Colon (tissue), 2 donors: ENCODE measurements at regions not wholly inside any gene's neighbourhood (a gene's known extent, or its start where the extent isn't known, plus 50 kb on each side); places are given as distances from the start of the nearest gene placed in this dataset.

ENCODE experiments used
- FAIRE-seq: peaks from 2 replicates; lab custom pipeline; 2012; peaks lifted over from hg19 to GRCh38; lab: Jason Lieb, UNC
- donor health status: control.
- donor health status: control.

- FAIRE-seq, result no peak
Measured at GRCh38 chr13:78426183-78426582, 177.2 kb downstream of the POU4F1 start.

DNA sequence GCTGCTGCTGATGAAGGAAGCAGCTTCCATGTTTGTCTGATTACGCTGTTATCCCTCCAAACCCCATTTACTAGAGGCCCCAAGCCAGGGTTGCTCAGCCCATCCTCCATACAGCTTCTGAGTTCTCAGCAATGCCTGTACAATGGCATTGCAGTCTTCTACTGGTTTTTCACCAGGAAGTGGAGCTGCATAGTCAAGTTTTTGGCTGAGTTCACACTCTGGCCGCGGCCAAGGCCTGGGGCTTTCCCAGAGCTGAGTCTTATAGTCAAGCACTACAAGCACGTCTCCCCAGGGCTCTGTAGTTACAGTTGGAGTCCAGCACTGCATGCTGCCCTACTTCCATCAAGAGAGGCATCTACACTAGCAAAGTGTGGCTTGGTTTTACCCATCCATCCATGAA lies 182.5 kb downstream of the POU4F1 start:
- no peak for FAIRE-seq

- no peak for FAIRE-seq
Measured at GRCh38 chr13:78413887-78414553, 189.3 kb downstream of the POU4F1 start.

DNA sequence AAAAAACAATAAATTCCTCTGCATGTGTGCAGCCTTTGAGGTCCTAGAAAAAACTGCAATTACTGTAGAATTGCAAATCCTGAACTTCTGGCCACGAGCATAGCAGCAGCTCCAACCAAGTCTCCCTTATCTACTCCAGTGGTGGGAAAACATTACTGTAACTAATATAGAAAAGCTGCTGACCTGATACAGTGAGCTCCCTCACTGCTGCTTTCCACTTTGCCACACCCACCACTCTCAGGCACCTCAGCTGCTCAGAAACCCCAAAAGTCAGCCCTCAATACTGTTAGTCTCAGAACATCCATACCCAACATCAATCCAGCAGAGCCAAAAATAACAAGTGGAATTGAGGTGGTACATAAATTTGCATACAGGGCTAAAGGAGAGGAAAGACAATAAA lies 192.5 kb downstream of the POU4F1 start:
- FAIRE-seq, result no peak

GRCh38 chr13:78410164-78410563 lies 193.2 kb downstream of the POU4F1 start:
- no peak for FAIRE-seq

DNA sequence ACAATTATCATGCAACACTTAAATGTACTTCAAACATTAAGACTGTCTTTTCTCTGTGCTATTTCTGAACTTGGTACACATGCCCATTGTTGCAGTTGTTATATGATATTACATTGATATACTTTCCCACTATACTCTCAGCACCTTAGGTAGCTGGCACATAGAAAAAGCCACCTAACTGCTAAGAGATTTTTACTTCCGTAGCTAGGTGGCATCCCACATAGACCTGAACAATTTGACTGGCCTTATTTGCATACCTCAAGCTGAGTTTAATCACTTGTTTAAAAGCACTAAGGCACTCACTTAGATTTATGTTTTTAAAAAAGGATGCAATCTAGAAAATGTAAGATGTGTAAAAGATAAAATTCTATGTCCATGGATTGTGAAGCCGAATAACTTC lies 194.2 kb downstream of the POU4F1 start:
- FAIRE-seq, result no peak

- FAIRE-seq, result no peak
Measured at GRCh38 chr13:78404846-78405360, 198.4 kb downstream of the POU4F1 start.

DNA sequence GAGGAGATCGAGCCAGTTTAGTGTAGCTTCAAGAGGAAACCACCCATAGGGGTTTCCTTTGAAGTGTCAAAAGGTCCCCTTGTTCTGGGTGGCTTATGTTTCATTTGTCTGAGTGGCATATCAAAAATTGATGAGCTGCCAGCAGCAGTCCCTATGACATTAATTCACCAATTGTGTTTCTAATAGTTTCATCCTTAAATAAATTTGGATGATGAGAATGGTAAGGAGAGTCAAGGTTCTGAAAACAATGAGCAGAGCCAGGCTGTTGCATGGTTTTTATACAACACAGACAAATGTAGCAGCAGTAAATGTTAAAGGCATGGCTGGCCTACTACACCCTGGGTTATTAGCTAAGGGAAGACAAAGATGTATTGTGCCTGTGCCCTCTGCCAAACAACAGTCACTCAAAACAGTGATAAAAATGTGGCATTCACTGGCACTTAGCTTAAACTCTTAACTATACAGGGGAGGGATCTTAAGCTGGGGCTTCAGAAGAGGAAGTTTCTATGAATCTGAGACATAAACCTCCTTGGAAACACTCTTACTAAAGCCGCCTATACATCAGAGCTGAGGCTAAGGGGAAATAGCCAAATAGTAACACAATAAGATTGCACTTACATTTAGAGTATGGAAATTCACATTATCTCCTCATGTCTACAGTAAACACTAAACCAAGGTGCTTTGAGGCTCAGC lies 200.5 kb downstream of the POU4F1 start:
- no peak for FAIRE-seq

DNA sequence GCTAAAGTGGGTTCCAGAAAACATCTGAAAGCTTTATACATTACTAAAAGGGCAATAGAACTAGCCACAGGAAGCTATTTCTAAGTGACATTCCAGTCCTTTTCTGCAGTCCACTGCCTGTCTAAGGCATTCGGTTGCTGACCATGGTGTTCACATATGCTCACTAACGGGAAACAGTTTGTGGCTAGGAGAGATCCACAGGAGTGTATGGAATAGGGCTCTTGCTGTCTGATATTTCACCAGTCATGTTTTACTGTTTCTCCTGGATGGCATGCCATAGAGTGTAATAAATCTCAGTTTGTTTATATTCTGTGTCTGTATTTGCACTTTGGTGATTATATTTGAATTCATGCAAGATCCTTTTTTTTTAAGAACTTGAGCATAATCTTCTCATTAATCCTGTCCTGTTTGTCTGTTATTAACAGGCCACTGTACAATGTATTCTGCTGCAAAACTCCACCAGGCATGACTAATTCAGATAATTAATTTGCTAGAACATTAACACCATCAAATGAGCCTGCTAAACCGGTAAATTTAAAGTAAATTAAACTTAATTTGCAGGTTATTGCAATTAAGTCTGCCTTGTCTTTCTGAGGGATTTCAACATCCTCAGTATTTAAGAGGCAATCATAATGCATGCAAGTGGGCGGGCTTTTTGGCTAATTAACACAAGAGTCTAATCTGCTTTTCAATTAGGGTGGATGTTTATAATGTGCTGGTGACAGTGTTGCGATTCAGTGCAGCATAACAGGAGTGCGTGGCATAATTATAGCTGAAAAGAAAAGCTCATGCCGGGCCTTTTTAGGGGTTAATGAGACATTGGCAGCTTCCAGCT lies 201.3 kb downstream of the POU4F1 start:
- no peak for FAIRE-seq

GRCh38 chr13:78398743-78399410 lies 204.5 kb downstream of the POU4F1 start:
- no peak for FAIRE-seq

DNA sequence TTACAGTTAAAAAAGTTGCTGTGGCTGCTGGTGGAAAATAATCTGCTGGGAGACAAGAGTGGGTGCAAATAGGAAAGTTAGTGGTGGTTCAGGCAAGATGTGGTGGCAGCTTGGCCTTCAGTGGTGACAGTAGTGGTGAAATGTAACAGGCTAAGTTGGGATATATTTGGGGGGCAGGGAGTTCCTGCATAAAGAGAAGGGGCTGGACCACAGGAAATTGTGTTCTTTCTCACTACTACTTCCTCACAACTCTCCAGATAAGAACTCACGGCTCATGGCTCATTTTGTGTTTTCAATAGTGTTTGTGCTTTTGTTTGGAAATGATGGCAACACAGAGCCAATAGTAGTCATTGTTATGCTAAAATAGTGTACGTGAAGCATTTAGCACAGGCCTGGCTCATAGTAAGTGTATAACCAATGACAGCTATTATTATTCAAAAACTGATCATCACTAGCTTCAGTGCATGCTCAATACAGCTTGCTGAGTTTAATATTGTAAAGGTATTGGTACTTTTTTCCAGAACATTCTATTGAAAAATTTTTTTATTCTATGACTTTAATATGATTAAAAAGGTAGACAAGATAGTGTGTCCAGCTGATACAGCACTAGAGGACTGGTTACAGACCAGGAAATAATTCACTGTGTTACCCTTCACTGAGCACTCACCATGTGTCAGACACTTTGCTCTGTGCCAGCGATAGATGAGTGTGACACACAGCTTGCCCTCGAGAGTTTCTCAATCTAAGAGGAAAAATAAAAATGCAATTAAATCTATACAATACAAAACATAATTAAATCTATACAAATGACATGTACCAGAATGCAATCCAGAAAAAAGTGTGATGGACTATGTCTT lies 209.8 kb downstream of the POU4F1 start:
- FAIRE-seq, result no peak

DNA sequence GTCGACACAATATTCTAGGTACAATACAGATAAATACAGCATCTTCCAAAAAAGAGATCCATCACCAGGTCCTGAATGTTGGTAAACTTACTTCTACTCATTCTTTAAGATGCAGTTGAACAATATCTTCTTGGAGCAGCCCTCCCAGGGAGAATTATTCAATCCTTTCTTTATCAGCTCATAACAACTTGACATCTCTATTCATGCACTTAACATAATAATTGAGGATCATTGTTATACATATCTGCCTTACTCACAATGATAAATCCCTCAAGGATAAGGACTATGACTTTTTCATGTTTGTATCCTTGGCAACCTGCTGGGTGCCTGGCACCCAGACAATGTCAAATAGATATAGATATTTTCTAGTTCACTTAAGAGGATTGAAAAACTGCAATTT lies 219.5 kb downstream of the POU4F1 start:
- no peak for FAIRE-seq

GRCh38 chr13:78383071-78383484 lies 220.3 kb downstream of the POU4F1 start:
- no peak for FAIRE-seq

GRCh38 chr13:78382491-78382890 lies 220.9 kb downstream of the POU4F1 start:
- no peak for FAIRE-seq

- no peak for FAIRE-seq
Measured at GRCh38 chr13:78376822-78377221, 226.5 kb downstream of the POU4F1 start.

GRCh38 chr13:78376033-78376432 lies 227.3 kb downstream of the POU4F1 start:
- FAIRE-seq, result no peak

GRCh38 chr13:78372581-78372980 lies 230.8 kb downstream of the POU4F1 start:
- FAIRE-seq, result no peak

DNA sequence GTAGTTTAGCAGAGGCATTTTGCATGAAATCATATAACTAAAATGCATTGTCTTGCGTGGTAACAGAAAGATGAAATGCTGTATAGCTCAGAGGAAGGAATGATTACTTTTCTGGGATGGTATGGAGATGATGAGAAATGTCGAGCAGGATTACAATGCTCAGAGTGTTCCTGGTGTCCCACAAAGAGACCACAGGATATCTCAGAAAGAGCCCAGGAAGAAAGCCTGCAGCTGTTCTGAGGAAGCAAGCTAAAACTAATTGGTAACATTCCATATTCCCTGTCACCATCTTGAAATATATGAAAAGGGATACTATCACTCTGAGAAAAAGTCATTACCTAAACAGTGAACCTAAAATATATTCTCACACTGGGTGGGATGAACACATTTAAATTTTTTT lies 233.1 kb downstream of the POU4F1 start:
- no peak for FAIRE-seq

DNA sequence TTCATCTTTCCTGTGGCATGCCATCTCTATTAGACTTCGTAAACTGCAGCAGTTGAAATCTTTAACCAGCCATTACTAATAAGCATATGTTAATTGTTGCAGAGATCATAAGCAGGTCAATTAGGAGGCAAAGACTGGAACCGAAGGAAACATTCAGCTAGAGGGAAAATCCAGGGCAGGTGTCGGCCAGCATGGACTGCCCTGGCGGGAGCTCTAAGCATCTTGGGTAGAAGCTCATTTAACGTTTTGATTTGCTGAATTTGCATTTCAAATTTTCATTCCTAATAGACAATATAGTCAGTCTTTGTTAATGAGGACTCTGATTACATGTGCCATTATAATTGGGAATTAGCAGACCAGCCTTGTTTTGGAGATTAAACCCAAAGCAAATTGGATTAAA lies 238.6 kb downstream of the POU4F1 start:
- no peak for FAIRE-seq

- FAIRE-seq, result no peak
Measured at GRCh38 chr13:78341032-78341431, 262.3 kb downstream of the POU4F1 start.

- FAIRE-seq, result no peak
Measured at GRCh38 chr13:78339927-78340326, 263.4 kb downstream of the POU4F1 start.
